GM21619 (cell line): ENCODE measurements at regions not wholly inside any gene's neighbourhood (a gene's known extent, or its start where the extent isn't known, plus 50 kb on each side); places are given as distances from the start of the nearest gene placed in this dataset.

Experiments
- ATAC-seq: cut with Tn5 transposase; IDR thresholded peaks from one replicate; pipeline ENCODE4 v1.9.1; 2021; ENCODE audit not compliant: unreplicated experiment

DNA sequence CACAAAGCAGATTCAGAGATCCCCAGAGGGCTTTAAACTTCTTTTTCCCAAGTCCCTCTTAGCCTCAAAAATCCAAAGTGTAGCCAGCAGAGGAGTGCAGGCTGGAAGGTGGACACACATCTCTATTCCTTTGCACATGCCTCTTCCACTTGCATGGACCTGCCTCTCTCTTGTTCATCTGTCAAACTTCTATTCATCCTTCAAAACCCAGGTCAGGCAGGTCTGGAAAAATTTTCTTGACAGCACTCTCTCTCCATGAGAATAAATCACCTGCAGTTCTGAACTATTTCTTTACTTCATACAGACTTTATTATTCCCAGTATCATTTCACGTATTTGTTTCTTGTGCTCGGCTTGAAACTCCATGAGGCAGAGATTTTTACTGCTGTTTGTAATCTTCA is 127.5 kb downstream of the SS18 start:
- ATAC-seq: no peak

DNA sequence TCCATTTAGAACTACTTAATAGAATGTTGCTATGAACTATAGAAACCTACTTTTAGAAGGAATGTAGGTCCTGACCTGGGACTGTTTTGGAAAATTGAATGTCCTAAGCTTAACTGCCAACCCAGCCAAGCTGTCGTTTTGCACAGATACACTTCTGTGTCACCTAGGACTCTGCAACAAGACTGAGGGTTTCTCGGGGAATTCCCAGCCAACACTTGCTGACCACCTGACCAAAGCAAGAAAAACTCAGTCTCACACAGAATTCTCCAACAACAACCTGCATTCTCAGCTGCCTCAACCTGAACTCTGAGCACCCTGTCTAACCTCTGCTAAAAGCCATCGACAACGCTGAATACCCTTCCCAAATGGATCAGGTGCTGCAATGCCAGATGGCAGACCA is 128.2 kb downstream of the SS18 start:
- no peak for ATAC-seq

DNA sequence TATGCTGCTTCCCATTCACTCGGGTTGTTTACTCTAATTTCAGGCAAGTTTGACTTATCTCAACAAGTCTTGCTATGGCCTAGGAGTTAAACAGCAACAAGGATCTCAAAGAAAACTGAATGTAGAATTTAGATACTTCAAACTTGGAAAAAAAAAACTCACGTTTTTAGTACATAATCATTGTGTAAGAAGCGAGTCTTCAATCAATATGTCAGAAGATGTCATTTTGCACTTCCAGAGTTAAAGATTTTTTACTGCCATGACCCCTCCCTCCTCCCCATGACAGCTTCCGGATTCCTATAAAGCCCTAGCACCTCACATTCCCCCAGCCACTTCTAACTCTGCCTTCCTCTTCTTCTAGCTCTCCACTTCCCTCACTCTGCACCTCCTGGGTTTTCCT is 133.4 kb downstream of the SS18 start:
- ATAC-seq: no peak

DNA sequence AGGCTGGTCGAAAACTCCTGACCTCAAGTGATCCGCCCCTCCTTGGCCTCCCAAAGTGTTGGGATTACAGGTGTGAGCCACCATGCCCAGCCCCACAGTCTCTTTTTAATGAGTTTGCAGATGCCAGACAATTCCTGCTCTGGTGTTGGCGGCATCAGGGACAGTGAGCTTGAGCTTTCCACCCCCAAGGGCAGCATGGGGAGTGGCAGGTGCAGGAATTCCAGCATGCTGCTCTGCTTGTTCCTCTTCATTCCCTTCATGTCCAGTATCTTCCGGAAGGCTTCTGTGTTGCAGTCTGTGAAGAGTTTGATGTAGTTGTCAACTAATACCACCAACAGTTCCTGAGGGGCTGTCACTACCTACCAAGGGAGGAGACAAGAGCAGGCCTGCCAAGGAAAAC is 137.3 kb downstream of the SS18 start:
- no peak for ATAC-seq

DNA sequence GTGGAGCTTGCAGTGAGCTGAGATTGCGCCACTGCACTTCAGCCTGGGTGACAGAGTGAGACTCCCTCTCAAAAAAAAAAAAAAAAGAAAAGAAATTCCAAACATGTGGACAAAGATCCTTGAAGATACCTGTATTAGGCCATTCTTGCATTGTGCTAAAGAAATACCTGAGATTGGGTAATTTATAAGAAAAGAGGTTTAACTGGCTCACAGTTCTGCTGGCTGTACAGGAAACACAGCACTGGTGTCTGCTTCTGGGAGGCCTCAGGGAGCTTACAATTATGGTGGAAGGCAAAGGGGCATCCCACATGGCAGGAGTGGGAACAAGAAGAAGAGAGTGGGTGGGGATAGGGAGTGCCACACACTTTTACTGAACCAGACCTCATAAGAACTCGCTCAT is 140.1 kb downstream of the SS18 start:
- no peak for ATAC-seq

GRCh38 chr18:25946540-25946939 is 143.9 kb downstream of the SS18 start:
- no peak for ATAC-seq

DNA sequence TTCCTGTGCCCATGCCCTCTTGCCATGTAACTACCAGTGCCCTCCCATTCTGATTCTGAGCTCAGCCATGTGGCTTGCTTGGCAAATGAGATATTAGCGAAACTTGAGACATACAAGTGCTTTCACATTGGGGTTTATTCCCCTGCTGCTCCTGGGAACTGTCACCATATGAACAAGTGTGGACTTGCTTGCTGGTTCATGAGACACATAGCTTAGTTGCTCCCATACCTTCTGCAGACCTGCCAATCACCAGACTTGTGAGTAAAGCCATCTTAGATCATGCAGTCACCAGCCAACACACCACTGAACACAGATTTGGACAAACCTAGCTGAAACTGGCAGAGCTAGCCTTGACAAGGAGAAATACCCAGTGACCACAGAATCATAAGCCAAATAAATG is 155.1 kb downstream of the SS18 start:
- ATAC-seq: no peak

DNA sequence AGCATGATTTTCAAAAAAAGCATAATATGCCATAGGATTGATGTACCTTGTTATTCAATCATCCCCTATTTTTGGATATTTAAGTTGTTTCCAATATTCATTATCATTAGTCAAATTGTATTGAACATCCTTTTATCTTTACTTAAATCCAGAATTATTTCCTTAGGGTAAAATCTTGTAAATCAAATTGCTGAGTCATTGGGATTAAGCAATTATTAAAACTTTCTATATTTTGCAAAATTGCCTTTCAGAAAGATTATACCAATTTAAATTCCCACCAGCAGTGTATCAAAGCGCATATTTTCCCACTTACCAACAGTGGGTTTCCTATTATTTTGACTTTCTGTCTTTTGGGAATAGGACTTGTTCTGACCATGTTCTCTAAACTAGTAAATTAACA is 159.3 kb downstream of the SS18 start:
- ATAC-seq: no peak

GRCh38 chr18:25929787-25930186 is 160.6 kb downstream of the SS18 start:
- no peak for ATAC-seq

- no peak for ATAC-seq
Observed at GRCh38 chr18:25927830-25928229, 162.6 kb downstream of the SS18 start.

DNA sequence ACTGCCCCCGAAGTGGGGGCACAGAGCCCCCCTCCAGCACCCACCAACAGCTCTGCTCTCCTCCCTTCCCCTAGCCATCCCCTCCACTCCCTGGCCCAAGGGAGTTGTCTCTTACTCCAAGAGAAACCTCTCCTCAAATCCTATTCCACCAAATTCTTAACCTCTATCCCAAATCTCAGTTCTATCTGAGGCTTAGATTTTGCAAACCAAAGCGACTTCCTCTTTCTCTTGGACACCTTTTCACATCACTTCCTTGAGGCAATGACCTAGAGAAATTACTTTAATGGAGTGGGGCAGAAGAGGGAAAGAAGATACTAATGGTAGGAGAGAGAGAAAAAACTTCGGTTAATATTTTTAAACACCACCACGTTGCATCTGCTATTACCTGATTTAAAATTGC is 167.2 kb downstream of the SS18 start:
- no peak for ATAC-seq

DNA sequence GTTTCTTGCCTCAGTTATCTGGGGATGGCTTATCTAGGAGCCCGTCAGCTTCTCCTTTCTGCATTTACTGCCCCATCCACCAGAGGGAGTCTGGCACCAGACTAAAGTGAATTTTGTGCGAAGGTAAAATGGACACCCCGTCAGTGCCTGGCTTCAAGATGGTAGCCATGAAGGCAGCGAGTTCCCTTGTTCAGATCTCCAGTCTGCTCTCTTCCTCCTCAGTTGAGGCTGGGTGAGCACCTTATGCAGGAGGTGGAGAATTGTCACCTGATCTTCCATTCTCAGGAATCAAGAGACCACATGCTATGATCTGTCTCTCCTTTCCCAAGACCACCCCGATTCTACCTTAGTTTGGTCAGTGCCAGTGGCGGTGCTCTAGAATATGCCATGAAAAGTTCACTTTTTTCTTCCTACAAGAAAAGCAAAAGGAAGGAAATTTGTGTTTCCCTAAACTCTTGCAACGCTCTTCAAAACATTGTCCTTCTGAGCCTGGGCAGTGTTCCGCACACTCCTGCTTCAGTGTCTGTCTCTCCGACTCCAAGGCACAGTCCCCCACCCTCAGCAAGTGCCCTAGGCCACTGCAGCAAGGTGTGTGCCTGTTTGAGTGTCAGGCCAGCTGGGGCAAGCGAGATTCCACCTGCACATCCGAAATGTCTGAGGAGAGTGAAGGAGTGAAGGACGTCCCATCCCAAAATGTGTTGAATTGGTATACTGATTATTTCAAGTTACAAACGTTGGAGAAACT is 168.6 kb downstream of the SS18 start:
- peak; percentile 91 for ATAC-seq

GRCh38 chr18:25915907-25916306 is 174.5 kb downstream of the SS18 start:
- no peak for ATAC-seq

GRCh38 chr18:25898965-25899364 is 191.4 kb downstream of the SS18 start:
- no peak for ATAC-seq

DNA sequence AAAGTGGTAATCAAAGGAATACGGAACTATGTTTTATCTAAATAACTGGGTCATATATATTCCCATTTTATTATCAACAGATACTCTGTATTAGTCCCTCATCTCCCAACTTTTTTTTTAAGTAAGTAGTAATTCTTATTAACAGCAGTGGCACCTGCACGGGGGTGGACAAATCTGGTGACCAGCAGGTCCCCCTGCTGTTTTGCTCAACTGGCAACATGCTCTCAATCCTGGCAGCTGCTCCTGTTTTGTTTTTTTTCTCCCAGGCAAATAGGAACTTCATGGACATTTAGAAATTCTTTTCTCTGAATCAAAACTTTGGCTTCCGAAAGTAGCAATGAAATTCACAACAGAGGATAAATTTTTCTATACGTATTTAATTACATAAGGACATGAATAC is 193.5 kb downstream of the SS18 start:
- no peak for ATAC-seq

DNA sequence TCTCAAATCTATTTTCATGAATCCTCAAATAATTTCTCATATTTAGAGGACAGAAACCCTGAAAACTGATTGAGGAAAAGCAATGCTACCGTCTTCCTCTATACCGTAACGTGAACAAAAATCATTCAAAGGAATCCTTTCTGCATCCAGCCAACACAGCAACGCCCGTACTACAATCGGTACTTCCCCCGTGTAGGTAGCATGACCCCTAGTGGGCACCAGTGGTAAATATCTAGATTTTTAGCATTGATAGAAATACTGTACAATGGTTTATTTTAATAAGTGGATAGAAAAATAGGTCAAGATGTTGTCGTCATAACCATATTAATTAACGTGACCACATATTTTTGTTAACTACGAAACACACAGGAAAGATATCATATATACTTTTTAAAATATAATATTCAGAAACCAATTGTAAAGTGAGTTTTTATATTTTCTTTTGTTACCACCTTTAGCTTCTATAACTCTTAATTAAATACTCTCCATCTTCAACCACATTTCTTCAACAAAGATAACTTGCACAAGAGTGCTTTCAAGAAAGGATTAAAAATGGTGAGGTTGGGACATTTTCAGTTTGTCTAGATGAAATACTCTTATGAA is 194.1 kb downstream of the SS18 start:
- ATAC-seq: peak; percentile 84

- ATAC-seq: no peak
Observed at GRCh38 chr18:25895518-25895917, 194.9 kb downstream of the SS18 start.

DNA sequence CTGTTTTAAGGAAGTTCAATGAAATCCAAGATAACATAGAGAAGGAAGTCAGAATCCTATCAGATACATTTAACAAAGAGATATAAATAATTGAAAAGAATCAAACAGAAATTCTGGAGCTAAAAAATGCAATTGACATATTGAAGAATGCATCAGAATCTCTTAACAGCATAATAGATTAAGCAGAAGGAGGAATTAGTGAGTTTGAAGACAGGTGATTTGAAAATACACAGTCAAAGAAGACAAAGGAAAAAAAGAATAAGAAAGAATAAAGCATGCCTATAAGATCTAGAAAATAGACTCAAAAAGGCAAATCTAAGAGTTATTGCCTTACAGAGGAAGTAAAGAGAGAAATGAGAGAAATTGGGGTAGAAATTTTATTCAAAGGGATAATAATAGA is 204.1 kb downstream of the SS18 start:
- no peak for ATAC-seq

- no peak for ATAC-seq
Observed at GRCh38 chr18:25883091-25883490, 207.3 kb downstream of the SS18 start.

GRCh38 chr18:25881149-25881548 is 209.3 kb downstream of the SS18 start:
- no peak for ATAC-seq

GRCh38 chr18:25880441-25880840 is 210.0 kb downstream of the SS18 start:
- ATAC-seq: no peak

- no peak for ATAC-seq
Observed at GRCh38 chr18:25876330-25876948, 214.0 kb downstream of the SS18 start.
